ENCODE measurements at regions not wholly inside any gene's neighbourhood (a gene's known extent, or its start where the extent isn't known, plus 50 kb on each side); places are given as distances from the start of the nearest gene placed in this dataset.

DNA sequence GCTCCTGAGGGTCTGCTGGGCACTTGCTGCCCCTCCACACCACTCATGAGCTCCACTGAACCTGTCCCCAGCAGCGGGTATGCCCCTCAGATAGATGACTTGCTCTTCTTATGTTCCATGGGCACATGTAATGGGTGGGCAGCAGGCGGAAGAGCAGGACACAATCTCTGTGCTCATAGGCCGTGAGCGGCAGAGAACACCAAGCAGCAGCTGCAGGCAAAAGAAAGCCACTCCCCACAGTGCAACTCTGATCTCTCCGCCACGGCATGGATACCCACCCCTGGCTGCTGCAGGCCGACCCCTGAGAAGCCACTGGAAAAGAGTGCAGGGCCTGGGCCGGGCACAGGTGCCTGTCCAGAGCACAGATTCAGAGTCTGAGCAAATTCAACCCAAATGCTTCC is 135.2 kb upstream of the RUNX3 start:
- no peaks in the 10 kb centered on the region for H3K27me3 ChIP-seq (ENCODE audit: control insufficient read depth, insufficient read depth, low read length)
- no peak for ATAC-seq
- no peaks in the 10 kb centered on the region for H3K36me3 ChIP-seq (ENCODE audit: control insufficient read depth, insufficient read depth, low read length)
- in situ Hi-C loops (cut with HindIII; ENCODE audit: low pct_unique_long_range_greater_than_20kb, low sequenced_read_pairs): no loop called here
- no TSS peak for BruUV-seq (replicated peaks)
- H3K27ac ChIP-seq (ENCODE audit: low read length): no peak overlapping the region
- no peak for DNase-seq (ENCODE audit: low read depth, low spot score)
- H3K4me3 ChIP-seq (ENCODE audit: low read depth in 2 of 2, low read length in 2 of 2): no peak overlapping the region
- intact Hi-C loops (cut with micrococcal nuclease; ENCODE audit: unreplicated experiment): no loop called here
- no peaks in the 10 kb centered on the region for H3K9me3 ChIP-seq (ENCODE audit: control insufficient read depth, insufficient read depth, low read depth, low read length)
- TF ChIP-seq, protein P1, sequence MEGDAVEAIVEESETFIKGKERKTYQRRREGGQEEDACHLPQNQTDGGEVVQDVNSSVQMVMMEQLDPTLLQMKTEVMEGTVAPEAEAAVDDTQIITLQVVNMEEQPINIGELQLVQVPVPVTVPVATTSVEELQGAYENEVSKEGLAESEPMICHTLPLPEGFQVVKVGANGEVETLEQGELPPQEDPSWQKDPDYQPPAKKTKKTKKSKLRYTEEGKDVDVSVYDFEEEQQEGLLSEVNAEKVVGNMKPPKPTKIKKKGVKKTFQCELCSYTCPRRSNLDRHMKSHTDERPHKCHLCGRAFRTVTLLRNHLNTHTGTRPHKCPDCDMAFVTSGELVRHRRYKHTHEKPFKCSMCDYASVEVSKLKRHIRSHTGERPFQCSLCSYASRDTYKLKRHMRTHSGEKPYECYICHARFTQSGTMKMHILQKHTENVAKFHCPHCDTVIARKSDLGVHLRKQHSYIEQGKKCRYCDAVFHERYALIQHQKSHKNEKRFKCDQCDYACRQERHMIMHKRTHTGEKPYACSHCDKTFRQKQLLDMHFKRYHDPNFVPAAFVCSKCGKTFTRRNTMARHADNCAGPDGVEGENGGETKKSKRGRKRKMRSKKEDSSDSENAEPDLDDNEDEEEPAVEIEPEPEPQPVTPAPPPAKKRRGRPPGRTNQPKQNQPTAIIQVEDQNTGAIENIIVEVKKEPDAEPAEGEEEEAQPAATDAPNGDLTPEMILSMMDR (IDR thresholded peaks at IDR 0.05): no peak
- TF ChIP-seq, protein P2, sequence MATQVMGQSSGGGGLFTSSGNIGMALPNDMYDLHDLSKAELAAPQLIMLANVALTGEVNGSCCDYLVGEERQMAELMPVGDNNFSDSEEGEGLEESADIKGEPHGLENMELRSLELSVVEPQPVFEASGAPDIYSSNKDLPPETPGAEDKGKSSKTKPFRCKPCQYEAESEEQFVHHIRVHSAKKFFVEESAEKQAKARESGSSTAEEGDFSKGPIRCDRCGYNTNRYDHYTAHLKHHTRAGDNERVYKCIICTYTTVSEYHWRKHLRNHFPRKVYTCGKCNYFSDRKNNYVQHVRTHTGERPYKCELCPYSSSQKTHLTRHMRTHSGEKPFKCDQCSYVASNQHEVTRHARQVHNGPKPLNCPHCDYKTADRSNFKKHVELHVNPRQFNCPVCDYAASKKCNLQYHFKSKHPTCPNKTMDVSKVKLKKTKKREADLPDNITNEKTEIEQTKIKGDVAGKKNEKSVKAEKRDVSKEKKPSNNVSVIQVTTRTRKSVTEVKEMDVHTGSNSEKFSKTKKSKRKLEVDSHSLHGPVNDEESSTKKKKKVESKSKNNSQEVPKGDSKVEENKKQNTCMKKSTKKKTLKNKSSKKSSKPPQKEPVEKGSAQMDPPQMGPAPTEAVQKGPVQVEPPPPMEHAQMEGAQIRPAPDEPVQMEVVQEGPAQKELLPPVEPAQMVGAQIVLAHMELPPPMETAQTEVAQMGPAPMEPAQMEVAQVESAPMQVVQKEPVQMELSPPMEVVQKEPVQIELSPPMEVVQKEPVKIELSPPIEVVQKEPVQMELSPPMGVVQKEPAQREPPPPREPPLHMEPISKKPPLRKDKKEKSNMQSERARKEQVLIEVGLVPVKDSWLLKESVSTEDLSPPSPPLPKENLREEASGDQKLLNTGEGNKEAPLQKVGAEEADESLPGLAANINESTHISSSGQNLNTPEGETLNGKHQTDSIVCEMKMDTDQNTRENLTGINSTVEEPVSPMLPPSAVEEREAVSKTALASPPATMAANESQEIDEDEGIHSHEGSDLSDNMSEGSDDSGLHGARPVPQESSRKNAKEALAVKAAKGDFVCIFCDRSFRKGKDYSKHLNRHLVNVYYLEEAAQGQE (IDR thresholded peaks at IDR 0.05; ENCODE audit: insufficient read depth in 1 of 2, low read depth in 2 of 2, low read length in 1 of 2): no peak
- TF ChIP-seq POLR2AphosphoS5 (IDR thresholded peaks at IDR 0.05; ENCODE audit: low read depth, low read length) (no peak), TCF7L2 (IDR thresholded peaks at IDR 0.05; ENCODE audit: low read depth, low read length) (no peak), SIN3A (IDR thresholded peaks at IDR 0.05; ENCODE audit: borderline replicate concordance, insufficient read depth, low read depth, low read length) (no peak)
- ChIA-PET CTCF (interaction anchor here (1.7 kb wide), 1 partner anchor 29 kb away, joined by 3 read pairs; no protein-coding TSS in a partner anchor), POLR2A (no interaction called here)
- H3K4me1 ChIP-seq (ENCODE audit: control insufficient read depth, insufficient read depth, low read length): peaks cover 5% of the 10 kb centered on the region; the same call in 1 of the 2 replicates

DNA sequence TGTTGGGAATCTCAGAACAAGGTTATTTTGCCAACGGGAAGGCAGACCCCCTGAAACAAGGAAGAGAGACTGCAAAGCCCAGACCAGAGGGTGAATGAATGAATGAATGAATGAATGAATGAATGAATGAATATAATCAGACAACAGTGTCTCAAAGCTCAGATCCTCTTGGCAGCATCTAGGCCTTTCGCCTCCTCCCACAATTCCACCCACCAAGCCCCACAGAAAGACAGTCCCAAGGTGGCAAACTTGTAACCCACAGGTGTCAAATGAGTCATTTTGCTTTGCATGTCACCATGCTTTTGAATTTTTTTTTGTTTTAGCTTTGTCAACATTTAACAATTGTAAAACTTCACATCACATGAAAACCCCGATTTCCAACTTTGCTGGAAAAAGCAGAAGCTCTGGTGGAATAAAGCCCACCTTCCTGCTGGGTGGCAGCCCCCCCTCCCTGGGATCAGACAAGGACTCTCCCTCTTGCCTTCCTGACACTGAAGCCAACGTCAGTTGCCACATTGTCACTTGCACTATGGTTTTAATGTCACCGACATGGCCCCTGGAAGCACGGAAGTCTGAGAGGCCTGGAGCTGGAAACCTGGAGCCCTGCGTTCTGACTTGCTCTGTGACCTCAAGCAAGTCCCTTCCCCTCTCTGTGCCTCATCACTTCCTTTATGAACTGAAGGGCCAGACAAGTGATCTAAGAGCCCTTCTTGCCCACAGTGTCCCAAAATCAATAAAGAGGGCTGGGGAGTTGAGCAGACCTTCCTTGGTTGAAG is 134.6 kb upstream of the RUNX3 start:
- H3K27ac ChIP-seq (ENCODE audit: low read length): no peak overlapping the region
- ATAC-seq: no peak
- no peaks in the 10 kb centered on the region for H3K36me3 ChIP-seq (ENCODE audit: control insufficient read depth, insufficient read depth, low read length)
- no peak overlapping the region for H3K4me3 ChIP-seq (ENCODE audit: low read depth in 2 of 2, low read length in 2 of 2)
- POLR2A ChIA-PET: interaction anchor here (0.6 kb wide), 1 partner anchor 204 kb away, joined by 3 read pairs; no protein-coding TSS in a partner anchor
- in situ Hi-C loops (cut with HindIII; ENCODE audit: low pct_unique_long_range_greater_than_20kb, low sequenced_read_pairs): no loop called here
- BruUV-seq (replicated peaks): no TSS peak
- intact Hi-C loops (cut with micrococcal nuclease; ENCODE audit: unreplicated experiment): no loop called here
- no peaks in the 10 kb centered on the region for H3K9me3 ChIP-seq (ENCODE audit: control insufficient read depth, insufficient read depth, low read depth, low read length)
- no peaks in the 10 kb centered on the region for H3K27me3 ChIP-seq (ENCODE audit: control insufficient read depth, insufficient read depth, low read length)
- CTCF ChIA-PET: interaction anchor here (1.7 kb wide), 1 partner anchor 28 kb away, joined by 3 read pairs; no protein-coding TSS in a partner anchor
- no peak for DNase-seq (ENCODE audit: low read depth, low spot score)
- TF ChIP-seq SIN3A (IDR thresholded peaks at IDR 0.05; ENCODE audit: borderline replicate concordance, insufficient read depth, low read depth, low read length): no peak
- no peak for TF ChIP-seq POLR2AphosphoS5 (IDR thresholded peaks at IDR 0.05; ENCODE audit: low read depth, low read length)
- no peak for TF ChIP-seq TCF7L2 (IDR thresholded peaks at IDR 0.05; ENCODE audit: low read depth, low read length)
- TF ChIP-seq, protein P1 (IDR thresholded peaks at IDR 0.05): no peak
- TF ChIP-seq, protein P2 (IDR thresholded peaks at IDR 0.05; ENCODE audit: insufficient read depth in 1 of 2, low read depth in 2 of 2, low read length in 1 of 2): no peak
- H3K4me1 ChIP-seq (ENCODE audit: control insufficient read depth, insufficient read depth, low read length): peaks cover 5% of the 10 kb centered on the region; the same call in 1 of the 2 replicates
